Mucosa of descending colon (tissue), 3 donors: ENCODE measurements at regions not wholly inside any gene's neighbourhood (a gene's known extent, or its start where the extent isn't known, plus 50 kb on each side); places are given as distances from the start of the nearest gene placed in this dataset.

Experiments used
- ATAC-seq: fragments of 200-7000 bp; cut with Tn5 transposase; one replicate; pipeline ENCODE4 v1.9.1; 2020; ENCODE audit warnings: mild to moderate bottlenecking, moderate library complexity
- DNase-seq, 3 donors: peaks; one replicate each; pipeline ENCODE4 v3.0.0-alpha.2; 2020
- H3K36me3 ChIP-seq: fragments of 200-600 bp; one replicate; pipeline ENCODE4 v1.8.0; 2021; ENCODE audit warnings: low read depth, mild to moderate bottlenecking
- H3K4me1 ChIP-seq: fragments of 200-600 bp; one replicate; pipeline ENCODE4 v1.8.0; 2021; ENCODE audit warnings: low read depth, mild to moderate bottlenecking
- H3K4me3 ChIP-seq: fragments of 200-600 bp; one replicate; pipeline ENCODE4 v1.8.0; 2021; ENCODE audit warnings: mild to moderate bottlenecking
- H3K9me3 ChIP-seq: fragments of 200-600 bp; one replicate; pipeline ENCODE4 v1.8.0; 2021; ENCODE audit warnings: mild to moderate bottlenecking
- CTCF ChIP-seq: fragments of 200-600 bp; IDR thresholded peaks from one replicate; pipeline ENCODE4 v1.8.0; 2022; ENCODE audit warnings: antibody characterized with exemption, mild to moderate bottlenecking
- intact Hi-C, 2 donors: fragments of 100-400 bp; cut with DNase I in 1 of 2; cut with micrococcal nuclease in 1 of 2; formaldehyde crosslinking; loops; one replicate each; pipeline versions ENCODE4 v1.11.0 to v1.11.1; 2022; cut with DNase I, micrococcal nuclease
- donor health status: DM: no; HTN: no; CAD: no; lungs with moderate emphysema.
- donor health status: DM: no; HTN: no; CAD: no.
- donor health status: DM: no; HTN: yes; CAD: no.

- Histone ChIP-seq H3K36me3 (no peaks in the 10 kb centered on the region), H3K9me3 (no peaks in the 10 kb centered on the region), H3K4me3 (no peak overlapping the region), H3K4me1 (no peaks in the 10 kb centered on the region)
- ATAC-seq (no peak), DNase-seq (no peak)
- no peak for TF ChIP-seq CTCF
- intact Hi-C loops = no loop called here
Observed at GRCh38 chr13:110773480-110773879, 60.0 kb downstream of the ING1 start.

GRCh38 chr13:110774051-110774450, 60.6 kb downstream of the ING1 start:
- no peaks in the 10 kb centered on the region for H3K4me1 ChIP-seq
- DNase-seq (no peak), ATAC-seq (no peak)
- intact Hi-C loops = no loop called here
- TF ChIP-seq CTCF = no peak
- no peaks in the 10 kb centered on the region for H3K9me3 ChIP-seq
- no peaks in the 10 kb centered on the region for H3K36me3 ChIP-seq
- H3K4me3 ChIP-seq = no peak overlapping the region

DNA sequence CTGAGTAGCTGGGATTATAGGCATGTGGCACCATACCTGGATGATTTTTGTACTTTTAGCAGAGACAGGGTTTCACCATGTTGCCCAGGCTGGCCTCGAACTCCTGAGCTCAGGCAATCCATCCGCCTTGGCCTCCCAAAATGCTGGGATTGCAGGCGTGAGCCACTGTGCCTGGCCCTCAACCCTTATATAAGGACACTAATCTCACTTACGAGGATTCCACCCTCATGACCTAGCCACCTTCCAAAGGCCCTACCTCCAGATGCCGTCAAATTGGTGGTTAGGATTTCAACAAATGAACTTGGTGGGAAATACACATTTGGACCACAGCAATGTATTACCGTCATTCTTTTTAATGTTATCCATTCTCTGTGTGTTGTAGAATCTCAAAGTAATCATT, 61.0 kb downstream of the ING1 start:
- intact Hi-C loops = no loop called here
- no peak for DNase-seq
- H3K9me3 ChIP-seq = no peaks in the 10 kb centered on the region
- no peak for ATAC-seq
- H3K36me3 ChIP-seq = no peaks in the 10 kb centered on the region
- no peak for TF ChIP-seq CTCF
- H3K4me3 ChIP-seq = no peak overlapping the region
- no peaks in the 10 kb centered on the region for H3K4me1 ChIP-seq

DNA sequence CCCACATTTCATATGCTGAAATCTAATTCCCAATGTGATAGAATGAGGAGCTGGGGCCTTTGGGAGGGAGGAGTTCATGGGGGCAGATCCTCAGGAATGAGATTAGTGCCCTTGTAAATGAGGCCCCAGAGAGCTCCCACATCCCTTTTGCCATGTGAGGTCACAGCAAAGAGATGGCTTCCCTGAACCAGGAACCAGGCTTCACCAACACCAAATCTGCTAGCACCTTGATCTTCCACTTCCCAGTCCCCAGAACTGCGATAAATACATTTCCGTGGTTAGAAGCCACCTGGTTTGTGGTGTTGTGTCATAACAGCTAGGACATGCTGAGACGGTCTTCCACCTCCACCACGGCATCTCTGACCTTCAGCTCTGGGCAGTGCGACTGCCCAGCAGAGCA, 62.1 kb downstream of the ING1 start:
- DNase-seq = no peak
- Histone ChIP-seq H3K9me3 (no peaks in the 10 kb centered on the region), H3K4me1 (no peaks in the 10 kb centered on the region), H3K36me3 (no peaks in the 10 kb centered on the region), H3K4me3 (no peak overlapping the region)
- ATAC-seq = no peak
- no peak for TF ChIP-seq CTCF
- intact Hi-C loops = no loop called here

- no peak for ATAC-seq
- DNase-seq = no peak
- TF ChIP-seq CTCF = no peak
- intact Hi-C loops = no loop called here
- Histone ChIP-seq H3K4me3 (no peak overlapping the region), H3K9me3 (no peaks in the 10 kb centered on the region), H3K36me3 (no peaks in the 10 kb centered on the region), H3K4me1 (no peaks in the 10 kb centered on the region)
Observed at GRCh38 chr13:110777251-110777820, 63.8 kb downstream of the ING1 start.

DNA sequence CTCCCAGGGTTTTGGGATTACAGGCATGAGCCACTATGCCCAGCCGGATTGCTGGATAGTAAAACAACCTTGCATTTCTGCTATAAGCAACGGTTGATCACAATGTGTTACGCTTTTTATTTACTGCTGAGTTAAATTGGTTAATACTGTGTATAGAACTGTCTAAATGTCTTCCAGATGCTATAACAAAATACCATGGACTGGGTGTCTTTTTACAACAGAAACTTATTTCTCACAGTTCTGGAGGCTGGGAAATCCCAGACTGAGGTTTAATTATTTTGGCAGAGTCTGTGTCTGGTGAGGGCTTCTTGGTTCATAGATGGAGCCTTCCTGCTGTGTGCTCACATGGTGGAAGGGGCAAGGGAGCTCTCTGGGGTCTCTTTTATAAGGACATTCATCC, 65.5 kb downstream of the ING1 start:
- Histone ChIP-seq H3K9me3 (no peaks in the 10 kb centered on the region), H3K4me1 (no peaks in the 10 kb centered on the region), H3K4me3 (no peak overlapping the region), H3K36me3 (no peaks in the 10 kb centered on the region)
- intact Hi-C loops = no loop called here
- no peak for TF ChIP-seq CTCF
- ATAC-seq (no peak), DNase-seq (no peak)
